OCI-LY1 (cell line): ENCODE measurements at regions not wholly inside any gene's neighbourhood (a gene's known extent, or its start where the extent isn't known, plus 50 kb on each side); places are given as distances from the start of the nearest gene placed in this dataset.

Experiments used
- H2AFZ ChIP-seq: fragments of 200-600 bp; sonication (generic), shearing (Covaris generic); 2 replicates; pipeline ENCODE4 v1.6.0; 2014; ENCODE audit warnings: antibody characterized with exemption, mild to moderate bottlenecking, low read length
- H3F3A ChIP-seq: fragments of 200-600 bp; sonication (generic), shearing (Covaris generic); 2 replicates; pipeline ENCODE4 v1.6.0; 2014; ENCODE audit warnings: mild to moderate bottlenecking, antibody characterized with exemption, low read length, moderate library complexity; ENCODE audit not compliant: insufficient read depth
- H3K27ac ChIP-seq: fragments of 200-600 bp; sonication (generic); 2 replicates; pipeline ENCODE4 v1.5.1; 2014; ENCODE audit warnings: low read length, mixed run types, mild to moderate bottlenecking, low read depth; ENCODE audit not compliant: poor library complexity, severe bottlenecking
- H3K27me3 ChIP-seq: fragments of 200-600 bp; sonication (generic); 2 replicates; pipeline ENCODE4 v1.6.0; 2014; ENCODE audit warnings: antibody characterized with exemption, mild to moderate bottlenecking, low read length, moderate library complexity; ENCODE audit not compliant: insufficient read depth
- H3K36me3 ChIP-seq: fragments of 200-600 bp; sonication (generic); 2 replicates; pipeline ENCODE4 v1.6.1; 2014; ENCODE audit warnings: mild to moderate bottlenecking, antibody characterized with exemption, low read length, moderate library complexity, mixed read lengths; ENCODE audit not compliant: insufficient read depth
- H3K4me1 ChIP-seq: fragments of 200-600 bp; sonication (generic); 2 replicates; pipeline ENCODE4 v1.5.1; 2014; ENCODE audit warnings: mild to moderate bottlenecking, low read length, moderate library complexity; ENCODE audit not compliant: insufficient read depth, severe bottlenecking
- H3K4me2 ChIP-seq: fragments of 200-600 bp; sonication (generic), shearing (Covaris generic); 2 replicates; pipeline ENCODE4 v1.6.1; 2014; ENCODE audit warnings: low read length
- H3K4me3 ChIP-seq: fragments of 200-600 bp; sonication (generic); 2 replicates; pipeline ENCODE4 v1.5.1; 2014; ENCODE audit warnings: low read length, low read depth, mild to moderate bottlenecking, mixed read lengths; ENCODE audit not compliant: poor library complexity, severe bottlenecking
- H3K79me2 ChIP-seq: fragments of 200-600 bp; shearing (Covaris generic); 2 replicates; pipeline ENCODE4 v1.6.1; 2016; ENCODE audit warnings: mixed run types, low read length, mixed read lengths; ENCODE audit not compliant: insufficient read depth
- H3K9ac ChIP-seq: fragments of 200-600 bp; sonication (generic), shearing (Covaris generic); 2 replicates; pipeline ENCODE4 v1.6.1; 2014; ENCODE audit warnings: mild to moderate bottlenecking, low read length, mixed read lengths
- H3K9me2 ChIP-seq: fragments of 200-600 bp; sonication (generic), shearing (Covaris generic); 2 replicates; pipeline ENCODE4 v1.6.1; 2014; ENCODE audit warnings: low read depth, mild to moderate bottlenecking, low read length, mixed read lengths
- H3K9me3 ChIP-seq: fragments of 200-600 bp; shearing (Covaris generic); 2 replicates; pipeline ENCODE4 v1.6.1; 2014; ENCODE audit warnings: low read length, mixed read lengths
- H4K20me1 ChIP-seq: fragments of 200-600 bp; sonication (generic), shearing (Covaris generic); 2 replicates; pipeline ENCODE4 v1.6.0; 2016; ENCODE audit warnings: mild to moderate bottlenecking, low read length; ENCODE audit not compliant: insufficient read depth
- EZH2 ChIP-seq: fragments of 200-600 bp; sonication (generic), shearing (Covaris generic); IDR thresholded peaks from 2 replicates; pipeline ENCODE4 v1.8.0; 2017; ENCODE audit warnings: borderline replicate concordance, mixed run types, mild to moderate bottlenecking, antibody characterized with exemption, low read length, moderate library complexity, mixed read lengths
- TF ChIP-seq, protein P1 (sequence below): fragments of 200-600 bp; sonication (generic), shearing (Covaris generic); IDR thresholded peaks from 2 replicates; pipeline ENCODE4 v1.5.1; 2017; ENCODE audit warnings: mild to moderate bottlenecking, antibody characterized with exemption, low read length, moderate library complexity, mixed read lengths

DNA sequence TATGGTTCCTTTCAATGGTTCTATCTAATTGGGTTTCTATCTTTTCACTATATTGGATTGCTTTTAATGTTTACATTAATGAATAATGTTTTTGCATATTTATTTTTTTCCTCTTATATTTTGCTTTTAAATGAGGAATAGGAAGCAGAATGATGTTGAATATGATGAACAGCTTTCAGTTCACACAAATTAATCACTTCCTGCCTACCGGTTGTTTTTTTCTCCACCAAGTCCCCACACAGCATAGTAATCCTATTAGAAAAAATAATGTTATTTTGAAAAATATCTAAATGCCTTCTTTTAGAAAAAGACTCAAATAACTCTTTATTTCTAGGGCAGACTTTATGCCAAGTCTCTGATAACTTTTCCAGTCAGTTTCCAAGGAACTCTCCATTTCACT lies 184.9 kb upstream of the MIR17HG start:
- Histone ChIP-seq H3K27ac (no peak overlapping the region), H3K4me1 (no peaks in the 10 kb centered on the region), H3K9me3 (no peaks in the 10 kb centered on the region), H3K4me3 (no peak overlapping the region), H2AFZ (no peak overlapping the region), H3F3A (no peaks in the 10 kb centered on the region), H3K9me2 (no peaks in the 10 kb centered on the region), H3K27me3 (no peaks in the 10 kb centered on the region), H4K20me1 (no peaks in the 10 kb centered on the region), H3K36me3 (no peaks in the 10 kb centered on the region), H3K79me2 (no peaks in the 10 kb centered on the region), H3K9ac (no peak overlapping the region), H3K4me2 (no peak overlapping the region)
- no peak for TF ChIP-seq EZH2
- TF ChIP-seq, protein P1, sequence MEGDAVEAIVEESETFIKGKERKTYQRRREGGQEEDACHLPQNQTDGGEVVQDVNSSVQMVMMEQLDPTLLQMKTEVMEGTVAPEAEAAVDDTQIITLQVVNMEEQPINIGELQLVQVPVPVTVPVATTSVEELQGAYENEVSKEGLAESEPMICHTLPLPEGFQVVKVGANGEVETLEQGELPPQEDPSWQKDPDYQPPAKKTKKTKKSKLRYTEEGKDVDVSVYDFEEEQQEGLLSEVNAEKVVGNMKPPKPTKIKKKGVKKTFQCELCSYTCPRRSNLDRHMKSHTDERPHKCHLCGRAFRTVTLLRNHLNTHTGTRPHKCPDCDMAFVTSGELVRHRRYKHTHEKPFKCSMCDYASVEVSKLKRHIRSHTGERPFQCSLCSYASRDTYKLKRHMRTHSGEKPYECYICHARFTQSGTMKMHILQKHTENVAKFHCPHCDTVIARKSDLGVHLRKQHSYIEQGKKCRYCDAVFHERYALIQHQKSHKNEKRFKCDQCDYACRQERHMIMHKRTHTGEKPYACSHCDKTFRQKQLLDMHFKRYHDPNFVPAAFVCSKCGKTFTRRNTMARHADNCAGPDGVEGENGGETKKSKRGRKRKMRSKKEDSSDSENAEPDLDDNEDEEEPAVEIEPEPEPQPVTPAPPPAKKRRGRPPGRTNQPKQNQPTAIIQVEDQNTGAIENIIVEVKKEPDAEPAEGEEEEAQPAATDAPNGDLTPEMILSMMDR = no peak

DNA sequence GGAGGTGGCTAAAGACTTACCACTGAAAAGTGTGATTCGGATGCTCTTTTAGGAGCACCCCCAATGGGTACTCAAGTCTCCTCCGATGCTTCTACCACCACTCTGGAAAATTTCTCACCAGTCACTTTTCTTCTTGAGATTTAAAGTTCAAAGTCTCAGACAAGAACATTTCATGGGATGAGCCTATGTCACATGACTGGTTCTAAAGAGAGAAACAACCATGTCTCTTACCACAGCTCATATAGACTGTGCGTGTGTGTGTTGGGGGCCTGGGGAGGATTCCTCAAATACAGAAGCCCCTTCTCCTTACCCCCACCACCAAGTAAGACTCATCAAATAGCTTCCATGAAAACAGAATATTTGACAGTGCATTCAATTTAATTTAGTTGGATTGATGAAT lies 181.7 kb upstream of the MIR17HG start:
- H3K9me2 ChIP-seq = no peaks in the 10 kb centered on the region
- no peaks in the 10 kb centered on the region for H3K9me3 ChIP-seq
- no peaks in the 10 kb centered on the region for H4K20me1 ChIP-seq
- H3K4me3 ChIP-seq = no peak overlapping the region
- no peaks in the 10 kb centered on the region for H3F3A ChIP-seq
- H3K27ac ChIP-seq = no peak overlapping the region
- no peaks in the 10 kb centered on the region for H3K27me3 ChIP-seq
- TF ChIP-seq, protein P1 = no peak
- no peak for TF ChIP-seq EZH2
- no peak overlapping the region for H3K4me2 ChIP-seq
- H3K79me2 ChIP-seq = no peaks in the 10 kb centered on the region
- H3K36me3 ChIP-seq = no peaks in the 10 kb centered on the region
- H3K9ac ChIP-seq = no peak overlapping the region
- no peak overlapping the region for H2AFZ ChIP-seq
- H3K4me1 ChIP-seq = no peaks in the 10 kb centered on the region

DNA sequence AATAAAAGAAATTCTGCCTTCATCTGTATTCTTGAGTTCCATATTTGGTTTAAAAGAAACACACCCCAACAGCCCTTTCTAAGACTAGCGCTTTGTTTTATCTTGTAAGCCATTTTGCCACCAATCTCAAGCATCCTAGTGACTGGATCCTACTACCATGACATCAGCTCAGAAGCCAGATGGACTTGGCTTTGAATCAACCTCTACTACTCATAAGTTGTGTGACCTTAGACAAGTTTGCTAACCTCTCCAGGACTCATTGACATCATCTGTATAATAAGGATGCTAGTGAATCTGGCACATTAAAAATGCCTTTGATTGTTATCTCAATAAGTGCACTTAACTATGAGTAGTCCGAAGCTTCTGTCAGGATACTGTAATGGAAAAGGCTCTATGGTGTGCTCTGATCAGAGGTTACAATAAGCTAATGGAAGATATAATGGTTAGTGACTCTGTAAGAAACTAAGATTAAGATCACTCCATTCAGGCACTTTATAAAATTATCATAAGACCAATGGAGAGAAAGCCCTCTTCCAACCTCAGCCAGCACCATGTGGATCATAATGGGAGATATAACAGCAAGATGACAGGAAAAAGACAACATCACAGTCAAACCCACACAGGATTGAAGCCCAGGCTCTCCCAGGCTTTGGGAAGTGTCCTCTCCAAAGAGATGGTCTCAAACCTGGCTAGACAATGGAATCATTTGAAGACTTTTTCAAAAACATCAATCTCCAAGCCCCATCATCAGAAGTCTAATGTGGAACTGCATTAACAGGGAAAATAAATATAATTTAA lies 180.6 kb upstream of the MIR17HG start:
- Histone ChIP-seq H2AFZ (no peak overlapping the region), H3K9me2 (no peaks in the 10 kb centered on the region), H3K9me3 (no peaks in the 10 kb centered on the region), H3F3A (no peaks in the 10 kb centered on the region), H3K79me2 (no peaks in the 10 kb centered on the region), H3K4me2 (no peak overlapping the region), H3K27me3 (no peaks in the 10 kb centered on the region), H3K27ac (no peak overlapping the region), H3K4me3 (no peak overlapping the region), H3K36me3 (no peaks in the 10 kb centered on the region), H3K4me1 (no peaks in the 10 kb centered on the region), H4K20me1 (no peaks in the 10 kb centered on the region), H3K9ac (no peak overlapping the region)
- TF ChIP-seq, protein P1 = no peak
- no peak for TF ChIP-seq EZH2
